B cell (primary cell): ENCODE measurements at regions not wholly inside any gene's neighbourhood (a gene's known extent, or its start where the extent isn't known, plus 50 kb on each side); places are given as distances from the start of the nearest gene placed in this dataset.

Experiments used
- ATAC-seq: fragments of 200-7000 bp; cut with Tn5 transposase; one replicate; pipeline ENCODE4 v1.10.0; 2021; ENCODE audit warnings: low read depth, mild to moderate bottlenecking, moderate number of reproducible peaks, moderate library complexity
- CTCF ChIA-PET: fragments of 350-600 bp; sonication (Branson Sonifier 250); formaldehyde crosslinking; loops from one replicate; lab custom pipeline; 2021; ENCODE audit warnings: antibody characterized with exemption, inconsistent platforms; lab: Charles Lee
- POLR2A ChIA-PET: fragments of 350-600 bp; sonication (Branson Sonifier 250); formaldehyde crosslinking; loops from one replicate; lab custom pipeline; 2021; ENCODE audit warnings: antibody characterized with exemption; lab: Charles Lee
- DNase-seq: peaks from one replicate; pipeline ENCODE4 v3.0.0; 2013
- H2AFZ ChIP-seq: 2 replicates; pipeline ENCODE4 v1.6.1; 2012; ENCODE audit warnings: mild to moderate bottlenecking, low read depth, low read length; ENCODE audit not compliant: insufficient read depth, poor library complexity, severe bottlenecking
- H3K27ac ChIP-seq, 2 donors: 1 replicate in 1 of 2; 2 replicates in 1 of 2; pipeline ENCODE4 v1.5.1; 2012 to 2013; ENCODE audit warnings: low read length in 2 of 2, mild to moderate bottlenecking in 2 of 2, moderate library complexity in 1 of 2
- H3K27me3 ChIP-seq, 4 experiments: fragments of 200-600 bp in 1 of 4; sonication (generic) in 1 of 4; replicated peaks in 1 of 4; 1 replicate in 2 of 4; 2 replicates in 2 of 4; pipeline versions ENCODE4 v1.6.1 to v1.7.0; 2013 to 2016; ENCODE audit warnings: low read length in 3 of 4, mild to moderate bottlenecking in 2 of 4, mixed read lengths in 1 of 4, moderate library complexity in 1 of 4; ENCODE audit not compliant: insufficient read depth in 4 of 4, control insufficient read depth in 3 of 4; ENCODE audit errors: control extremely low read depth in 1 of 4
- H3K36me3 ChIP-seq, 2 experiments: replicated peaks in 1 of 2; 1 replicate in 1 of 2; 2 replicates in 1 of 2; pipeline versions ENCODE4 v1.6.1 to v1.7.1; 2013; ENCODE audit warnings: low read length in 1 of 2; ENCODE audit not compliant: insufficient read depth in 2 of 2, control insufficient read depth in 1 of 2; ENCODE audit errors: control extremely low read depth in 1 of 2, extremely low read depth in 1 of 2
- H3K4me1 ChIP-seq, 2 donors: fragments of 200-600 bp in 1 of 2; sonication (generic) in 1 of 2; 1 replicate in 1 of 2; 2 replicates in 1 of 2; pipeline versions ENCODE4 v1.5.1 to v1.6.1; 2013 to 2017; ENCODE audit warnings: low read length in 2 of 2; ENCODE audit not compliant: control insufficient read depth in 2 of 2, insufficient read depth in 2 of 2
- H3K4me2 ChIP-seq: replicated peaks from 2 replicates; pipeline ENCODE3; 2012; ENCODE audit warnings: mild to moderate bottlenecking, low read depth, low read length; ENCODE audit not compliant: poor library complexity, severe bottlenecking
- H3K4me3 ChIP-seq, 5 experiments: fragments of 200-600 bp in 1 of 5; sonication (generic) in 1 of 5; 1 replicate in 3 of 5; 2 replicates in 2 of 5; pipeline versions ENCODE4 v1.5.1 to v1.7.0; 2011 to 2016; ENCODE audit warnings: low read length in 4 of 5, mild to moderate bottlenecking in 4 of 5, low read depth in 2 of 5, control low read depth in 1 of 5, moderate library complexity in 1 of 5; ENCODE audit not compliant: insufficient read depth in 1 of 5; ENCODE audit errors: control extremely low read depth in 1 of 5, extremely low read depth in 1 of 5
- H3K79me2 ChIP-seq: fragments of 200-600 bp; sonication (generic); one replicate; pipeline ENCODE4 v1.6.0; 2016; ENCODE audit warnings: low read length; ENCODE audit not compliant: control insufficient read depth, insufficient read depth
- H3K9ac ChIP-seq: fragments of 200-600 bp; sonication (generic); 2 replicates; pipeline ENCODE4 v1.6.1; 2017; ENCODE audit warnings: mild to moderate bottlenecking, low read length, moderate library complexity
- H3K9me3 ChIP-seq, 3 donors: one replicate each; pipeline versions ENCODE4 v1.6.1 to v1.7.1; 2013; ENCODE audit warnings: low read length in 2 of 3; ENCODE audit not compliant: control insufficient read depth in 2 of 3, insufficient read depth in 1 of 3; ENCODE audit errors: control extremely low read depth in 1 of 3
- H4K20me1 ChIP-seq: 2 replicates; pipeline ENCODE4 v1.6.0; 2012; ENCODE audit warnings: mild to moderate bottlenecking, low read length; ENCODE audit not compliant: insufficient read depth, control insufficient read depth, poor library complexity, severe bottlenecking
- H3K27ac Mint-ChIP-seq: one replicate; pipeline ENCODE4 v1.8.0; 2021; ENCODE audit warnings: mixed read lengths
- H3K27me3 Mint-ChIP-seq: one replicate; pipeline ENCODE4 v1.8.0; 2021; ENCODE audit warnings: mixed read lengths
- H3K4me1 Mint-ChIP-seq: one replicate; pipeline ENCODE4 v1.8.0; 2021; ENCODE audit warnings: mixed read lengths
- H3K4me3 Mint-ChIP-seq: one replicate; pipeline ENCODE4 v1.8.0; 2021; ENCODE audit warnings: mixed read lengths
- H3K9me3 Mint-ChIP-seq: one replicate; pipeline ENCODE4 v1.8.0; 2022; ENCODE audit warnings: mixed read lengths; ENCODE audit not compliant: insufficient read depth
- EZH2 ChIP-seq: IDR thresholded peaks from 2 replicates; pipeline ENCODE4 v1.6.1; 2012; ENCODE audit warnings: borderline replicate concordance, low read depth, mild to moderate bottlenecking, moderate library complexity, low read length; ENCODE audit not compliant: insufficient read depth, poor library complexity, severe bottlenecking
- WGBS: methylation state at CpG from one replicate; pipeline ENCODE4 v1.1.5; 2013; ENCODE audit warnings: missing lambda C conversion rate; ENCODE audit not compliant: insufficient coverage; 5-methylcytosine and 5-hydroxymethylcytosine counted together
- intact Hi-C: fragments of 100-400 bp; cut with micrococcal nuclease; formaldehyde crosslinking; loops from one replicate; pipeline ENCODE4 v1.10.0; 2022
- TF ChIP-seq, protein P1 (sequence below): fragments of 200-600 bp; IDR thresholded peaks from one replicate; pipeline ENCODE4 v1.8.0; 2022; ENCODE audit warnings: antibody characterized with exemption, mild to moderate bottlenecking

DNA sequence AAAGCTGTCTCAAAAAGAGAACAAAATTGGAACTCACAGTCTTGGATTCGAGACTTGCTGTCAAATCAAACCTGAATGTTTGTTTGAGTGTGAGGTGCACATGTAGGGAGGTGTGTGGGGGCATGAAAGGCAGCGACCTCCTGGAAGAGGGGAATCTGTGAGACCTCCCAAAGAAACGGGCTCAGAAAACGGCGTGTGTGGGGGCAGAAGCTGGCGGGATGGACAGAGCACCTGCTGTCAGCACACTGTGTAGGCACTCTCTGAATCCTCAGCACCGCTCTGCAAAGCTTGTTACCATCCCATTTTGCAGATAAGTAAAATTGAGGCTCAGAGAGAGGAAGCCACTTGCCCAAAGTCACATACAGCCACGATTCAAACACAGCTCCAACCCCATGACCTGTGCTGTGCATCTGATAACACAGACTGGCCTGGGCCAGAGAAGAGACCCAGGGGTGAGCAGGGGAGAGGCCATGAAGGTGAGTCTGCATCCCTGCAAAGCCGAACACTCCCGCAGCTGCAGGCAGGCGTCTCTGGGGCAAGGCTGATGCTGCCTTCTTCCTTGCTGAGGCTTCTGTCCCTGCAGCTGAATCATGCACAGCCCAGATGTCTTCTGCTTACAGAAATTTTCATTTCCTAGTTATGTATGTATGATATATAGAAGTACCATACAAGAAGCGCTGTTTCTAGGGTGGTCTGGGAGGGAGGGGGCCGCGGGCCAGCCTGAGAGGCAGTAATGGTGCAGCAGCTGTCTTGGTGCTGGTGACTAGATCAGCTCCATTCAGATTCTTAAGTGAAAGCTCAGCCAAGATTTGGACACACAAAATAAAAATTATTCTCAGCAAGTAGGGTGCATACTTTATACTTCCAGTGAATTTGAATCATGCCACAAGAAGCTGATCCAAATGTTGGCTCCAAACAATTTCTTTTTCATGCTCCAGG is 67.3 kb upstream of the SHISAL1 start:
- ChIA-PET CTCF (interaction anchor here (0.5 kb wide), 1 partner anchor 132 kb away, joined by 3 read pairs; no protein-coding TSS in a partner anchor), POLR2A (no interaction called here)
- Mint-ChIP-seq H3K4me3 (no peak overlapping the region), H3K9me3 (peaks cover 6% of the 10 kb centered on the region), H3K4me1 (no peaks in the 10 kb centered on the region), H3K27ac (no peak overlapping the region), H3K27me3 (peaks cover 18% of the 10 kb centered on the region)
- Histone ChIP-seq H2AFZ (no peak overlapping the region), H3K4me3 (no peak overlapping the region), H3K27ac (no peak overlapping the region), H3K79me2 (no peaks in the 10 kb centered on the region), H3K4me2 (no peak overlapping the region), H3K4me1 (no peaks in the 10 kb centered on the region), H4K20me1 (no peaks in the 10 kb centered on the region), H3K9me3 (peaks cover 1 to 5% (median 4%) of the 10 kb centered on the region in 3 donors), H3K27me3 (peaks cover 0 to 3% (median 1%) of the 10 kb centered on the region in 4 experiments), H3K36me3 (no peaks in the 10 kb centered on the region), H3K9ac (no peak overlapping the region)
- TF ChIP-seq, protein P1, sequence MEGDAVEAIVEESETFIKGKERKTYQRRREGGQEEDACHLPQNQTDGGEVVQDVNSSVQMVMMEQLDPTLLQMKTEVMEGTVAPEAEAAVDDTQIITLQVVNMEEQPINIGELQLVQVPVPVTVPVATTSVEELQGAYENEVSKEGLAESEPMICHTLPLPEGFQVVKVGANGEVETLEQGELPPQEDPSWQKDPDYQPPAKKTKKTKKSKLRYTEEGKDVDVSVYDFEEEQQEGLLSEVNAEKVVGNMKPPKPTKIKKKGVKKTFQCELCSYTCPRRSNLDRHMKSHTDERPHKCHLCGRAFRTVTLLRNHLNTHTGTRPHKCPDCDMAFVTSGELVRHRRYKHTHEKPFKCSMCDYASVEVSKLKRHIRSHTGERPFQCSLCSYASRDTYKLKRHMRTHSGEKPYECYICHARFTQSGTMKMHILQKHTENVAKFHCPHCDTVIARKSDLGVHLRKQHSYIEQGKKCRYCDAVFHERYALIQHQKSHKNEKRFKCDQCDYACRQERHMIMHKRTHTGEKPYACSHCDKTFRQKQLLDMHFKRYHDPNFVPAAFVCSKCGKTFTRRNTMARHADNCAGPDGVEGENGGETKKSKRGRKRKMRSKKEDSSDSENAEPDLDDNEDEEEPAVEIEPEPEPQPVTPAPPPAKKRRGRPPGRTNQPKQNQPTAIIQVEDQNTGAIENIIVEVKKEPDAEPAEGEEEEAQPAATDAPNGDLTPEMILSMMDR = no peak
- TF ChIP-seq EZH2 = no peak
- DNase-seq (no peak), ATAC-seq (no peak)
- 83% methylated on average over 10 of the region's 14 CpGs for WGBS
- intact Hi-C loops = no loop called here

DNA sequence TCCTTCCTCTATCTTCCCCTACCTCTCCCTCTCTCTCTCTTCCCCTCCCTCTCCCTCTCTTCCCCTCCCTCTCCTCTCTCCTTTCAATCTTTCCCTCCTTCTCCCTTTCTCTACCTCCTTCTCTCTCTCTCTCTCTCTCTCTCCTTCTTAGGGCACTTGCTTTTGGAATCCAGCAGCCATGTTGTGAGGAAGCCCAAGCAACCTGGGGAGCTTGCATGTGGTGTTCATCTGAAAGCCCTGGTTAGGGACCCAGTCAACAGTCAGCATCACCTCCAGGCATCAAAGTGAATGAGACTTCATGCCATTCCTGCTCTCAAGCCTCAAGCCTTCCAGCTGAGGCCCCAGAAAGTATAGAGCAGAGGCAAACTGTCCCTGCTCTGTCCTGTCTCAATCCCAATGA is 65.6 kb upstream of the SHISAL1 start:
- no peak overlapping the region for H2AFZ ChIP-seq
- TF ChIP-seq EZH2 = no peak
- TF ChIP-seq, protein P1 = no peak
- Mint-ChIP-seq H3K27ac (no peak overlapping the region), H3K4me1 (no peaks in the 10 kb centered on the region), H3K4me3 (no peak overlapping the region), H3K9me3 (peaks cover 7% of the 10 kb centered on the region), H3K27me3 (peaks cover 27% of the 10 kb centered on the region)
- ATAC-seq (no peak), DNase-seq (no peak)
- no peak overlapping the region for H3K4me3 ChIP-seq
- H3K9me3 ChIP-seq = peaks cover 1 to 13% (median 11%) of the 10 kb centered on the region in 3 donors
- ChIA-PET POLR2A (no interaction called here), CTCF (no interaction called here)
- no peak overlapping the region for H3K9ac ChIP-seq
- H3K27me3 ChIP-seq = peaks cover 0 to 5% (median 3%) of the 10 kb centered on the region in 4 experiments
- H3K4me2 ChIP-seq = no peak overlapping the region
- no peaks in the 10 kb centered on the region for H4K20me1 ChIP-seq
- no peaks in the 10 kb centered on the region for H3K4me1 ChIP-seq
- no peaks in the 10 kb centered on the region for H3K79me2 ChIP-seq
- H3K27ac ChIP-seq = no peak overlapping the region
- intact Hi-C loops = no loop called here
- H3K36me3 ChIP-seq = no peaks in the 10 kb centered on the region
